Fibroblast of mammary gland (primary cell): ENCODE measurements at regions not wholly inside any gene's neighbourhood (a gene's known extent, or its start where the extent isn't known, plus 50 kb on each side); places are given as distances from the start of the nearest gene placed in this dataset.

ENCODE experiments used
- DNase-seq: peaks from one replicate; pipeline ENCODE4 v3.0.0-alpha.2; 2010; ENCODE audit warnings: low read depth
- H3K4me3 ChIP-seq: 2 replicates; pipeline ENCODE4 v1.5.1; 2011; ENCODE audit warnings: low read depth, mild to moderate bottlenecking, low read length, moderate library complexity; ENCODE audit not compliant: control insufficient read depth
- TF ChIP-seq, protein P1 (sequence below): conservative IDR thresholded peaks from 2 replicates; pipeline ENCODE4 v1.5.1; 2011; ENCODE audit warnings: low read depth, low read length, inconsistent platforms; ENCODE audit not compliant: control insufficient read depth, insufficient read depth

DNA sequence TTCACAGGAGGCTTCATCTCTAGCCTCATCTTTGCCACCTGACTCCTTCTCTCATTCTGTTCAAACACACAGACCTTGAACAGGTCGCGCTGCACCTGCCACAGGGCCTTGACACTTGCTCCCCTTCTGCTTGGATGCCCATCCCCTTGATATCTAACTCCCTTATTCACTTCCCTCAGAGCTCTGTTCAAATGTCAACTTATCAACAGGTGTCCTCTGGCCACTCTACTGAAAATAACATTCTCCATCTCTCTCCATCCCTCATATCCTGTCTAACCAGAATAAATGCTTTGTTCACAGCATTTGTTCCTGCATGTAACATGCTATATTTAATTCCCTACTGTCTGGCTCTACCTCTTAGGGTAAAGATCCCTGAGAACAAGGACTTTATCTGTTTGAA is 67.2 kb upstream of the DRD2 start:
- TF ChIP-seq, protein P1, sequence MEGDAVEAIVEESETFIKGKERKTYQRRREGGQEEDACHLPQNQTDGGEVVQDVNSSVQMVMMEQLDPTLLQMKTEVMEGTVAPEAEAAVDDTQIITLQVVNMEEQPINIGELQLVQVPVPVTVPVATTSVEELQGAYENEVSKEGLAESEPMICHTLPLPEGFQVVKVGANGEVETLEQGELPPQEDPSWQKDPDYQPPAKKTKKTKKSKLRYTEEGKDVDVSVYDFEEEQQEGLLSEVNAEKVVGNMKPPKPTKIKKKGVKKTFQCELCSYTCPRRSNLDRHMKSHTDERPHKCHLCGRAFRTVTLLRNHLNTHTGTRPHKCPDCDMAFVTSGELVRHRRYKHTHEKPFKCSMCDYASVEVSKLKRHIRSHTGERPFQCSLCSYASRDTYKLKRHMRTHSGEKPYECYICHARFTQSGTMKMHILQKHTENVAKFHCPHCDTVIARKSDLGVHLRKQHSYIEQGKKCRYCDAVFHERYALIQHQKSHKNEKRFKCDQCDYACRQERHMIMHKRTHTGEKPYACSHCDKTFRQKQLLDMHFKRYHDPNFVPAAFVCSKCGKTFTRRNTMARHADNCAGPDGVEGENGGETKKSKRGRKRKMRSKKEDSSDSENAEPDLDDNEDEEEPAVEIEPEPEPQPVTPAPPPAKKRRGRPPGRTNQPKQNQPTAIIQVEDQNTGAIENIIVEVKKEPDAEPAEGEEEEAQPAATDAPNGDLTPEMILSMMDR = no peak
- no peak for DNase-seq
- H3K4me3 ChIP-seq = no peak overlapping the region

- DNase-seq = no peak
- H3K4me3 ChIP-seq = no peak overlapping the region
- TF ChIP-seq, protein P1 = no peak
Measured at GRCh38 chr11:113540416-113541330, 65.5 kb upstream of the DRD2 start.

- DNase-seq = no peak
- TF ChIP-seq, protein P1 = no peak
- H3K4me3 ChIP-seq = no peak overlapping the region
Measured at GRCh38 chr11:113538451-113539412, 63.5 kb upstream of the DRD2 start.

- TF ChIP-seq, protein P1 = no peak
- DNase-seq = no peak
- no peak overlapping the region for H3K4me3 ChIP-seq
Measured at GRCh38 chr11:113534625-113535024, 59.4 kb upstream of the DRD2 start.

DNA sequence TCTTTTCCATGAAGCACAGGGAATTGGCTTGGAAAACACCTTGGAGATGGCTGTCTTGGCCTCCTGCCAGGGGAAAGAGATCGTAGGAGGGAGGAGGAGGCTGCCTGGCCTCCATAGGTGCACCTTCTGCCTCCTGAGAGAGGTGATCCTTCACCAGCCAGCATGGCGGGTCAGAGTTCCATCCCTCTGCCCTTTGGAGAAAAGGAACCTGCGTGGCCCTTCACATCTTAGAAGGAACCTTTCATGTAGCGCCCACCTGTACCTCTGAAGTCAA is 58.2 kb upstream of the DRD2 start:
- no peak overlapping the region for H3K4me3 ChIP-seq
- DNase-seq = no peak
- TF ChIP-seq, protein P1 = no peak

DNA sequence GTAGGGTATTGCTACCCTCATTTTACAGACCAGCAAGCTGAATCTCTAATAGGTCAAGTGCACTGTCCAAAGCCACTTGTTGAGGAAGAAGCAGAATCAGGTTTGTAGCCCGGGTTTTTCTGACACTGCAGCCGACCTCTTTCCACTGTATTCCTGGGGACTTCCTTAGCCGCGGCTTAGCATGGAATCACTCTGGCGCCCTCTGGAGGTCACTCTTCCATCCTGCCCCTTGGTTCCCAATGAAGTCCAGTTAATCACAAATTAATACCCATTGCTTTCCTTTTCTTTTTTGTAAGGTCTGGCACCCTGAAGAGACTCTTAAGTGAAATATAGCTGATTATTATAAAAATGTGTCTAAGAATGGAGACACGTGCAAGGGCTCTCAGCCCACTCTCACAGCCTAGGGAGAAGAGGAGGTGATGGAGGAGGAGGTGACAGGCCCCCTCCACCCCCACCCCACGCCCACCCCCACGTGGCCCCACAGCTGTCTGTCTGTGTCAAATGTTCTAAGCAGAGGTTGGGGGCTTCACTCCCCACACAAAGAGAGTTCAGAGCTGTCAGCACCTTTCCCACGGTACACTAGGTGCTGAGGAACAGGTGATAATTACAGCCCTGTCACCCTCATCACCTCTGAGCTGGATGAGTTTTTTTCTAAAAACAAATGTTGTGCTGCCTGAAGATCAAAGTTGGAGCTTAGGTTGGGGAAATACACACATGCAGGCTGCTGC is 57.7 kb upstream of the DRD2 start:
- peak; percentile 71 for DNase-seq
- TF ChIP-seq, protein P1 = peak; percentile 93
- no peak overlapping the region for H3K4me3 ChIP-seq
